Ascending aorta (tissue), 2 donors: ENCODE measurements at regions not wholly inside any gene's neighbourhood (a gene's known extent, or its start where the extent isn't known, plus 50 kb on each side); places are given as distances from the start of the nearest gene placed in this dataset.
A peak's percentile ranks its signal among the peaks of the same experiment; 100 is the strongest.

ENCODE experiments used
- DNase-seq, 2 donors: peaks; one replicate each; pipeline ENCODE4 v3.0.0-alpha.2; 2019; ENCODE audit warnings: low spot score in 2 of 2
- H3K27ac ChIP-seq, 2 donors: fragments of 200-600 bp; sonication (generic); one replicate each; pipeline ENCODE4 v1.5.1; 2016 to 2017; ENCODE audit warnings: mild to moderate bottlenecking in 1 of 2
- H3K27me3 ChIP-seq: fragments of 200-600 bp; sonication (generic); one replicate; pipeline ENCODE4 v1.5.1; 2017
- H3K36me3 ChIP-seq, 2 donors: fragments of 200-600 bp; sonication (generic); one replicate each; pipeline ENCODE4 v1.5.1; 2016
- H3K4me1 ChIP-seq, 2 donors: fragments of 200-600 bp; sonication (generic); one replicate each; pipeline ENCODE4 v1.5.1; 2016 to 2017; ENCODE audit warnings: mild to moderate bottlenecking in 1 of 2
- H3K4me3 ChIP-seq, 2 donors: fragments of 200-600 bp; sonication (generic); one replicate each; pipeline ENCODE4 v1.5.1; 2016 to 2017; ENCODE audit warnings: mild to moderate bottlenecking in 1 of 2
- H3K9me3 ChIP-seq, 2 donors: fragments of 200-600 bp; sonication (generic); one replicate each; pipeline ENCODE4 v1.5.1; 2016
- CTCF ChIP-seq, 3 experiments: fragments of 200-600 bp in 2 of 3; fragments of 450-650 bp in 1 of 3; sonication (generic) in 2 of 3; IDR thresholded peaks; one replicate each; pipeline ENCODE4 v1.5.1; 2016 to 2019; ENCODE audit warnings: antibody characterized with exemption in 3 of 3, mild to moderate bottlenecking in 1 of 3, moderate library complexity in 1 of 3
- intact Hi-C: fragments of 100-400 bp; cut with DNase I; formaldehyde crosslinking; loops from one replicate; pipeline ENCODE4 v1.15.1; 2023

GRCh38 chr5:52255308-52255707 is 532.4 kb upstream of the ITGA1 start:
- Histone ChIP-seq H3K9me3 (no peaks in the 10 kb centered on the region), H3K27ac (no peak overlapping the region), H3K4me1 (no peaks in the 10 kb centered on the region), H3K27me3 (no peaks in the 10 kb centered on the region), H3K4me3 (no peak overlapping the region), H3K36me3 (no peaks in the 10 kb centered on the region)
- intact Hi-C loops = no loop called here
- TF ChIP-seq CTCF (IDR thresholded peaks at IDR 0.05) = no peak
- DNase-seq = no peak

GRCh38 chr5:52262844-52263243 is 524.9 kb upstream of the ITGA1 start:
- no peak for DNase-seq
- H3K9me3 ChIP-seq = no peaks in the 10 kb centered on the region
- H3K27ac ChIP-seq = no peak overlapping the region
- H3K27me3 ChIP-seq = no peaks in the 10 kb centered on the region
- no peaks in the 10 kb centered on the region for H3K4me1 ChIP-seq
- H3K36me3 ChIP-seq = no peaks in the 10 kb centered on the region
- no peak for TF ChIP-seq CTCF (IDR thresholded peaks at IDR 0.05)
- intact Hi-C loops = no loop called here
- no peak overlapping the region for H3K4me3 ChIP-seq

- Histone ChIP-seq H3K27ac (no peak overlapping the region), H3K4me3 (no peak overlapping the region), H3K36me3 (no peaks in the 10 kb centered on the region), H3K9me3 (no peaks in the 10 kb centered on the region), H3K27me3 (no peaks in the 10 kb centered on the region), H3K4me1 (no peaks in the 10 kb centered on the region)
- TF ChIP-seq CTCF (IDR thresholded peaks at IDR 0.05) = no peak
- no peak for DNase-seq
- intact Hi-C loops = no loop called here
Observed at GRCh38 chr5:52269401-52269800, 518.3 kb upstream of the ITGA1 start.

GRCh38 chr5:52269859-52270258 is 517.9 kb upstream of the ITGA1 start:
- intact Hi-C loops = no loop called here
- TF ChIP-seq CTCF (IDR thresholded peaks at IDR 0.05) = no peak
- no peaks in the 10 kb centered on the region for H3K9me3 ChIP-seq
- H3K4me3 ChIP-seq = peak overlapping the region in 1 of 2 donors; percentile 19
- no peaks in the 10 kb centered on the region for H3K27me3 ChIP-seq
- no peaks in the 10 kb centered on the region for H3K36me3 ChIP-seq
- H3K27ac ChIP-seq = no peak overlapping the region
- no peaks in the 10 kb centered on the region for H3K4me1 ChIP-seq
- DNase-seq = no peak

DNA sequence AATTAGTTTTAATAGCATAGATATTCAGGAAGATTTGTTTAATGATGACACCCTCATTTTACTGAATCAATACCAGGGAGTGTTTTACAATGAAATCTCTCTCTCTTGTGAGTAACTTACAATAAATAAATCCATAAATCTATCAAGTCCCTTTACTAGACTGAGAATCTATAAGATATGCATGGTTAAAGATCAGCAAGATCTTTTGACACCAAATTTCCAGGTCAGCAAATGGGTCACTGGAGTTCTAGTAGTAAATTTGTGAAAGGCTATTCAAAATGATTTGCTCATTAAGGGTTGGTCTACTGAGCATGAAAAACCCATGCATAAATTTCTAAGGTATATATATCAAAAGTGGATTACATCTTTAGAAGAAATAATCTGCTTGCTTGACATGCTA is 512.1 kb upstream of the ITGA1 start:
- H3K36me3 ChIP-seq = no peaks in the 10 kb centered on the region
- no peak overlapping the region for H3K27ac ChIP-seq
- no peak overlapping the region for H3K4me3 ChIP-seq
- no peaks in the 10 kb centered on the region for H3K4me1 ChIP-seq
- no peaks in the 10 kb centered on the region for H3K27me3 ChIP-seq
- no peak for DNase-seq
- intact Hi-C loops = no loop called here
- no peak for TF ChIP-seq CTCF (IDR thresholded peaks at IDR 0.05)
- no peaks in the 10 kb centered on the region for H3K9me3 ChIP-seq

DNA sequence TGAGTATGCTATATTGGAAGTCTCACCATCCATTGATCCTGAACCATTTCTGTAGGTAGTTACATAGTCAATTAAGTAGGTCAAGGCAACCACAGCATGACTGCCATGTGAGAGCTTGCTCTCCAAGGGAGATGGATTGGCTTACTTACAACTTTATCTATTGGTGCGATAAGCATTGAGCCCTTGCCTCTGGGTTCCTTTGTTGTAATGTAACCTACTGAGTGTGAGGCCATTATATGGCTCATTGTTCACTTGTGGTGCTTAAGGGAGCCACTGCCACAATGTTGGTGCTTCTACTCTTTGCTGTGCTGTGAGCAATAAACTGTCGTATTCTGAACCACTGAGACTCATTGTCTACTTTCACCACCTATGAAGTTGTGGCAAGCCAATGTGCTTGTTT is 510.6 kb upstream of the ITGA1 start:
- no peaks in the 10 kb centered on the region for H3K36me3 ChIP-seq
- no peak for DNase-seq
- no peaks in the 10 kb centered on the region for H3K4me1 ChIP-seq
- TF ChIP-seq CTCF (IDR thresholded peaks at IDR 0.05) = no peak
- no peak overlapping the region for H3K27ac ChIP-seq
- no peaks in the 10 kb centered on the region for H3K9me3 ChIP-seq
- intact Hi-C loops = no loop called here
- no peak overlapping the region for H3K4me3 ChIP-seq
- no peaks in the 10 kb centered on the region for H3K27me3 ChIP-seq
